ENCODE measurements at regions not wholly inside any gene's neighbourhood (a gene's known extent, or its start where the extent isn't known, plus 50 kb on each side); places are given as distances from the start of the nearest gene placed in this dataset.
"Not testable (repeated sequence)": the region's sequence is repeated elsewhere in the genome, so short reads cannot be mapped to it uniquely, and the experiment has no call there.

- TF ChIP-seq CTCF (IDR thresholded peaks at IDR 0.05; ENCODE audit: insufficient read depth, low read length); GABPA (IDR thresholded peaks at IDR 0.05; ENCODE audit: low read depth); REST (IDR thresholded peaks at IDR 0.05; ENCODE audit: insufficient replicate concordance, low read depth); POLR2AphosphoS5 (IDR thresholded peaks at IDR 0.05; ENCODE audit: low read depth): not testable (repeated sequence)
Measured at GRCh38 chr7:55714370-55714769, 142.1 kb upstream of the VOPP1 start.

Data from HL-60 (cell line).